B cell (primary cell): ENCODE measurements at regions not wholly inside any gene's neighbourhood (a gene's known extent, or its start where the extent isn't known, plus 50 kb on each side); places are given as distances from the start of the nearest gene placed in this dataset.

Experiments
- ATAC-seq: fragments of 200-7000 bp; cut with Tn5 transposase; one replicate; pipeline ENCODE4 v1.10.0; 2021; ENCODE audit warnings: low read depth, mild to moderate bottlenecking, moderate number of reproducible peaks, moderate library complexity
- CTCF ChIA-PET: fragments of 350-600 bp; sonication (Branson Sonifier 250); formaldehyde crosslinking; loops from one replicate; lab custom pipeline; 2021; ENCODE audit warnings: antibody characterized with exemption, inconsistent platforms; lab: Charles Lee
- POLR2A ChIA-PET: fragments of 350-600 bp; sonication (Branson Sonifier 250); formaldehyde crosslinking; loops from one replicate; lab custom pipeline; 2021; ENCODE audit warnings: antibody characterized with exemption; lab: Charles Lee
- DNase-seq: peaks from one replicate; pipeline ENCODE4 v3.0.0; 2013
- H2AFZ ChIP-seq: 2 replicates; pipeline ENCODE4 v1.6.1; 2012; ENCODE audit warnings: mild to moderate bottlenecking, low read depth, low read length; ENCODE audit not compliant: insufficient read depth, poor library complexity, severe bottlenecking
- H3K27ac ChIP-seq, 2 donors: 1 replicate in 1 of 2; 2 replicates in 1 of 2; pipeline ENCODE4 v1.5.1; 2012 to 2013; ENCODE audit warnings: low read length in 2 of 2, mild to moderate bottlenecking in 2 of 2, moderate library complexity in 1 of 2
- H3K27me3 ChIP-seq, 4 experiments: fragments of 200-600 bp in 1 of 4; sonication (generic) in 1 of 4; replicated peaks in 1 of 4; 1 replicate in 2 of 4; 2 replicates in 2 of 4; pipeline versions ENCODE4 v1.6.1 to v1.7.0; 2013 to 2016; ENCODE audit warnings: low read length in 3 of 4, mild to moderate bottlenecking in 2 of 4, mixed read lengths in 1 of 4, moderate library complexity in 1 of 4; ENCODE audit not compliant: insufficient read depth in 4 of 4, control insufficient read depth in 3 of 4; ENCODE audit errors: control extremely low read depth in 1 of 4
- H3K36me3 ChIP-seq, 2 experiments: replicated peaks in 1 of 2; 1 replicate in 1 of 2; 2 replicates in 1 of 2; pipeline versions ENCODE4 v1.6.1 to v1.7.1; 2013; ENCODE audit warnings: low read length in 1 of 2; ENCODE audit not compliant: insufficient read depth in 2 of 2, control insufficient read depth in 1 of 2; ENCODE audit errors: control extremely low read depth in 1 of 2, extremely low read depth in 1 of 2
- H3K4me1 ChIP-seq, 2 donors: fragments of 200-600 bp in 1 of 2; sonication (generic) in 1 of 2; 1 replicate in 1 of 2; 2 replicates in 1 of 2; pipeline versions ENCODE4 v1.5.1 to v1.6.1; 2013 to 2017; ENCODE audit warnings: low read length in 2 of 2; ENCODE audit not compliant: control insufficient read depth in 2 of 2, insufficient read depth in 2 of 2
- H3K4me2 ChIP-seq: replicated peaks from 2 replicates; pipeline ENCODE3; 2012; ENCODE audit warnings: mild to moderate bottlenecking, low read depth, low read length; ENCODE audit not compliant: poor library complexity, severe bottlenecking
- H3K4me3 ChIP-seq, 5 experiments: fragments of 200-600 bp in 1 of 5; sonication (generic) in 1 of 5; 1 replicate in 3 of 5; 2 replicates in 2 of 5; pipeline versions ENCODE4 v1.5.1 to v1.7.0; 2011 to 2016; ENCODE audit warnings: low read length in 4 of 5, mild to moderate bottlenecking in 4 of 5, low read depth in 2 of 5, control low read depth in 1 of 5, moderate library complexity in 1 of 5; ENCODE audit not compliant: insufficient read depth in 1 of 5; ENCODE audit errors: control extremely low read depth in 1 of 5, extremely low read depth in 1 of 5
- H3K79me2 ChIP-seq: fragments of 200-600 bp; sonication (generic); one replicate; pipeline ENCODE4 v1.6.0; 2016; ENCODE audit warnings: low read length; ENCODE audit not compliant: control insufficient read depth, insufficient read depth
- H3K9ac ChIP-seq: fragments of 200-600 bp; sonication (generic); 2 replicates; pipeline ENCODE4 v1.6.1; 2017; ENCODE audit warnings: mild to moderate bottlenecking, low read length, moderate library complexity
- H3K9me3 ChIP-seq, 3 donors: one replicate each; pipeline versions ENCODE4 v1.6.1 to v1.7.1; 2013; ENCODE audit warnings: low read length in 2 of 3; ENCODE audit not compliant: control insufficient read depth in 2 of 3, insufficient read depth in 1 of 3; ENCODE audit errors: control extremely low read depth in 1 of 3
- H4K20me1 ChIP-seq: 2 replicates; pipeline ENCODE4 v1.6.0; 2012; ENCODE audit warnings: mild to moderate bottlenecking, low read length; ENCODE audit not compliant: insufficient read depth, control insufficient read depth, poor library complexity, severe bottlenecking
- H3K27ac Mint-ChIP-seq: one replicate; pipeline ENCODE4 v1.8.0; 2021; ENCODE audit warnings: mixed read lengths
- H3K27me3 Mint-ChIP-seq: one replicate; pipeline ENCODE4 v1.8.0; 2021; ENCODE audit warnings: mixed read lengths
- H3K4me1 Mint-ChIP-seq: one replicate; pipeline ENCODE4 v1.8.0; 2021; ENCODE audit warnings: mixed read lengths
- H3K4me3 Mint-ChIP-seq: one replicate; pipeline ENCODE4 v1.8.0; 2021; ENCODE audit warnings: mixed read lengths
- H3K9me3 Mint-ChIP-seq: one replicate; pipeline ENCODE4 v1.8.0; 2022; ENCODE audit warnings: mixed read lengths; ENCODE audit not compliant: insufficient read depth
- EZH2 ChIP-seq: IDR thresholded peaks from 2 replicates; pipeline ENCODE4 v1.6.1; 2012; ENCODE audit warnings: borderline replicate concordance, low read depth, mild to moderate bottlenecking, moderate library complexity, low read length; ENCODE audit not compliant: insufficient read depth, poor library complexity, severe bottlenecking
- WGBS: methylation state at CpG from one replicate; pipeline ENCODE4 v1.1.5; 2013; ENCODE audit warnings: missing lambda C conversion rate; ENCODE audit not compliant: insufficient coverage; 5-methylcytosine and 5-hydroxymethylcytosine counted together
- intact Hi-C: fragments of 100-400 bp; cut with micrococcal nuclease; formaldehyde crosslinking; loops from one replicate; pipeline ENCODE4 v1.10.0; 2022
- TF ChIP-seq, protein P1 (sequence below): fragments of 200-600 bp; IDR thresholded peaks from one replicate; pipeline ENCODE4 v1.8.0; 2022; ENCODE audit warnings: antibody characterized with exemption, mild to moderate bottlenecking

DNA sequence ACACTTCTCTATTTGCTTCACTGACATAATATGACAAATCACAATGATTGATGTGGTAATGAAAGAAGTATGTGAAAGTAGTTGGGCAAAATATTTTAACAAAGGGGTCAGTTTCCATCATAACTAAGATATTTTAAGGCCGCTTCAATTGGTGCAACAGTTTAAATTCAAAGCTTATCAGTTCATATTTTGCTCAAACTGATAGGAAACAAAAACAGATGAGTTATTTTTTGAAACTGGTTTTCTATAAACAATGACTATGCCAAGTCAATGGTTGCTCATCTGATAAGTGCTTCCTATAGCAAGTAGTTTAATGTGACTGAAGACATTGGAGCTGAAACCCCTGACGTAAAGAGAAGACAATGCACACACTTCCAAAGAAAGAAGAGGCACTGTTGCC lies 1290.7 kb downstream of the SUCLG1 start:
- H3K27me3 Mint-ChIP-seq, result no peaks in the 10 kb centered on the region

DNA sequence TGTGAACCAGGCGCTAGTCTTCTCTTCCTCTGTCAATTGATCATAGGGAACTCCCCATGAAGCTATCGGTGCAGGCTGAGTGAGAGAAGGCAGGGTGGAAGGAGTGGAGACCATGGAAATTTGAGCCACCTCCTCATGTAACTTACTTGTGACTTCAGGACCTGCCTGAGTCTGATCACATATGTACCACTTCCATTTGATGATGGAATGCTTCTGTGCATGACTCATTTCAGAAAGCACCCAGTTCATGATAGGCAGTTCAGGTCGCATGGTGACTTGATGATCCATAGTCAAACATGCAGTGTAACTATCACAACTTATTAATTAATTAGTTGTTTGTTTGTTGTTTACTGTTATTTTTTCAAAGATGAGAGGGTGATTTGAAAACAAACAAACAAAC lies 1296.7 kb downstream of the SUCLG1 start:
- CTCF ChIA-PET, result no interaction called here
- Mint-ChIP-seq H3K4me3 (no peak overlapping the region), H3K27me3 (no peaks in the 10 kb centered on the region), H3K4me1 (no peaks in the 10 kb centered on the region), H3K9me3 (peaks cover 8% of the 10 kb centered on the region), H3K27ac (no peak overlapping the region)
- H3K9me3 ChIP-seq, result no peaks in the 10 kb centered on the region
- no peaks in the 10 kb centered on the region for H3K27me3 ChIP-seq
- TF ChIP-seq EZH2, result no peak
- no peak overlapping the region for H3K9ac ChIP-seq
- H3K4me3 ChIP-seq, result no peak overlapping the region
- ATAC-seq, result no peak
- DNase-seq, result no peak
- no peaks in the 10 kb centered on the region for H3K4me1 ChIP-seq
- H3K36me3 ChIP-seq, result no peaks in the 10 kb centered on the region
- no peak overlapping the region for H3K27ac ChIP-seq
- no peak overlapping the region for H2AFZ ChIP-seq
- no peaks in the 10 kb centered on the region for H4K20me1 ChIP-seq
- no peak overlapping the region for H3K4me2 ChIP-seq
- POLR2A ChIA-PET, result no interaction called here
- intact Hi-C loops, result no loop called here
- WGBS, result 80% methylated on average over 2 of the region's 3 CpGs
- H3K79me2 ChIP-seq, result no peaks in the 10 kb centered on the region

More for the DNA sequence above, 1290.7 kb downstream of the SUCLG1 start:
- ChIA-PET POLR2A (no interaction called here), CTCF (no interaction called here)
- Histone ChIP-seq H3K4me2 (no peak overlapping the region), H3K27me3 (no peaks in the 10 kb centered on the region), H3K9me3 (no peaks in the 10 kb centered on the region), H3K4me1 (no peaks in the 10 kb centered on the region), H3K27ac (no peak overlapping the region), H3K4me3 (no peak overlapping the region), H3K9ac (no peak overlapping the region), H4K20me1 (no peaks in the 10 kb centered on the region), H2AFZ (no peak overlapping the region), H3K36me3 (no peaks in the 10 kb centered on the region), H3K79me2 (no peaks in the 10 kb centered on the region)
- Mint-ChIP-seq H3K4me1 (no peaks in the 10 kb centered on the region), H3K9me3 (peaks cover 9% of the 10 kb centered on the region), H3K27ac (no peak overlapping the region), H3K4me3 (no peak overlapping the region)
- ATAC-seq, result no peak
- no CpG with 5 or more reads among the region's 2 CpGs for WGBS
- no peak for DNase-seq
- intact Hi-C loops, result no loop called here
- TF ChIP-seq EZH2, result no peak
- TF ChIP-seq, protein P1, sequence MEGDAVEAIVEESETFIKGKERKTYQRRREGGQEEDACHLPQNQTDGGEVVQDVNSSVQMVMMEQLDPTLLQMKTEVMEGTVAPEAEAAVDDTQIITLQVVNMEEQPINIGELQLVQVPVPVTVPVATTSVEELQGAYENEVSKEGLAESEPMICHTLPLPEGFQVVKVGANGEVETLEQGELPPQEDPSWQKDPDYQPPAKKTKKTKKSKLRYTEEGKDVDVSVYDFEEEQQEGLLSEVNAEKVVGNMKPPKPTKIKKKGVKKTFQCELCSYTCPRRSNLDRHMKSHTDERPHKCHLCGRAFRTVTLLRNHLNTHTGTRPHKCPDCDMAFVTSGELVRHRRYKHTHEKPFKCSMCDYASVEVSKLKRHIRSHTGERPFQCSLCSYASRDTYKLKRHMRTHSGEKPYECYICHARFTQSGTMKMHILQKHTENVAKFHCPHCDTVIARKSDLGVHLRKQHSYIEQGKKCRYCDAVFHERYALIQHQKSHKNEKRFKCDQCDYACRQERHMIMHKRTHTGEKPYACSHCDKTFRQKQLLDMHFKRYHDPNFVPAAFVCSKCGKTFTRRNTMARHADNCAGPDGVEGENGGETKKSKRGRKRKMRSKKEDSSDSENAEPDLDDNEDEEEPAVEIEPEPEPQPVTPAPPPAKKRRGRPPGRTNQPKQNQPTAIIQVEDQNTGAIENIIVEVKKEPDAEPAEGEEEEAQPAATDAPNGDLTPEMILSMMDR, result no peak
